Ishikawa (cell line): ENCODE measurements at regions not wholly inside any gene's neighbourhood (a gene's known extent, or its start where the extent isn't known, plus 50 kb on each side); places are given as distances from the start of the nearest gene placed in this dataset.

Source experiments
- CEBPB ChIP-seq: IDR thresholded peaks from 2 replicates; pipeline ENCODE4 v1.6.1; 2012
- CREB1 ChIP-seq: IDR thresholded peaks from 2 replicates; pipeline ENCODE4 v1.6.1; 2012; ENCODE audit warnings: low read depth
- EGR1 ChIP-seq: IDR thresholded peaks from 2 replicates; pipeline ENCODE4 v1.6.1; 2012
- EP300 ChIP-seq: IDR thresholded peaks from 2 replicates; pipeline ENCODE4 v1.6.1; 2012; ENCODE audit warnings: borderline replicate concordance
- FOXM1 ChIP-seq: IDR thresholded peaks from 2 replicates; pipeline ENCODE4 v1.6.1; 2012; ENCODE audit warnings: low read depth, borderline replicate concordance
- MAX ChIP-seq: IDR thresholded peaks from 2 replicates; pipeline ENCODE4 v1.6.1; 2012
- NFIC ChIP-seq: IDR thresholded peaks from 2 replicates; pipeline ENCODE4 v1.6.1; 2012
- RAD21 ChIP-seq: IDR thresholded peaks from 2 replicates; pipeline ENCODE4 v1.6.1; 2012; ENCODE audit warnings: low read depth
- REST ChIP-seq: IDR thresholded peaks from 2 replicates; pipeline ENCODE4 v1.6.1; 2012; ENCODE audit warnings: low read depth, mild to moderate bottlenecking
- TAF1 ChIP-seq: IDR thresholded peaks from 2 replicates; pipeline ENCODE4 v1.6.1; 2012; ENCODE audit warnings: low read depth, mild to moderate bottlenecking
- TCF12 ChIP-seq: IDR thresholded peaks from 2 replicates; pipeline ENCODE4 v1.6.1; 2012; ENCODE audit warnings: low read depth
- TEAD4 ChIP-seq: IDR thresholded peaks from 2 replicates; pipeline ENCODE4 v1.6.1; 2012
- USF1 ChIP-seq: IDR thresholded peaks from 2 replicates; pipeline ENCODE4 v1.6.1; 2012
- YY1 ChIP-seq: IDR thresholded peaks from 2 replicates; pipeline ENCODE4 v1.6.1; 2012; ENCODE audit warnings: low read depth
- ZBTB7A ChIP-seq: IDR thresholded peaks from 2 replicates; pipeline ENCODE4 v1.6.1; 2012; ENCODE audit warnings: low read depth

DNA sequence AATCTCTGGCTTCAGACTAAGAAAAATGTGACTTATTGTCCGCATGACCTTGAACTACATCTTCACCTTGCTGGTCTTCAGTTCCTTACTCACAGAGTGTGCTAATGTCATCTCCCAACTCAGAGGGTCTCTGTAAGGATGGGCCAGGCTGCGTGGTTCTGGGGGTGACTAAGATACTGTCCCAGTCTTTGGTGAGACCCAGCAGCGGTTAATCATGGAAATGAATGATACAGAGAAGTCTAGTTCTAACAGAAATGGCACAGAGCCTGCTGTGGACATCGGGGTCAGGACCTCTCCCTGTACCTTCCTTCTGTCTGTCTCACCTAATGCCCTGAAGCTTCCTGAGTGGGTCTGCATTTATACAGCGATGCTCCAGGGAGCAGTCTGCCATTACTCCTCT, 662.7 kb upstream of the HS6ST1 start:
- TF ChIP-seq NFIC: no peak
- TF ChIP-seq TCF12: no peak
- TF ChIP-seq RAD21: no peak
- no peak for TF ChIP-seq TAF1
- TF ChIP-seq MAX: no peak
- no peak for TF ChIP-seq EP300
- no peak for TF ChIP-seq TEAD4
- TF ChIP-seq FOXM1: no peak
- no peak for TF ChIP-seq CREB1
- no peak for TF ChIP-seq ZBTB7A
- no peak for TF ChIP-seq REST
- no peak for TF ChIP-seq CEBPB
- TF ChIP-seq YY1: no peak
- TF ChIP-seq USF1: no peak
- no peak for TF ChIP-seq EGR1

DNA sequence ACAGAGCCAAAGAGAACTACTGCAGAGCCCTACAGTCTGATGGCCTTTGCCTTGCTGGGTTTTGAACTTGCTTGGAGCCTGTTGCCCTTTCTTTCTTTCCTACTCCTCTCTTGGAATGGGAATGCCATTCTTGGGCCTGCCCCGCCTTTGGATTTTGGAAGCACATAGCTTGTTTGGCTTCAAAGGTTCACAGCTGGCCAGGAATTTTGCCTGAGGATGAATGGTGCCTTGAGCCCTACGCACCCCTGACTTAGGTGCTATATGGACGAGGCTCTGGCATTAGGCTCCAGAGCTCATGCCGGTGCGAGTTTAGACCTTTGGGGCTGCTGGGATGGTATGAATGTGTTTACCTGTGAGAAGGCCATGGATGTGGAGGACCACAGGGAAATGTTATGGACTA, 663.3 kb upstream of the HS6ST1 start:
- TF ChIP-seq RAD21 (no peak), MAX (no peak), CREB1 (no peak), NFIC (no peak), EP300 (no peak), REST (no peak), USF1 (no peak), EGR1 (no peak), CEBPB (no peak), TCF12 (no peak), TAF1 (no peak), TEAD4 (no peak), ZBTB7A (no peak), FOXM1 (no peak), YY1 (no peak)

DNA sequence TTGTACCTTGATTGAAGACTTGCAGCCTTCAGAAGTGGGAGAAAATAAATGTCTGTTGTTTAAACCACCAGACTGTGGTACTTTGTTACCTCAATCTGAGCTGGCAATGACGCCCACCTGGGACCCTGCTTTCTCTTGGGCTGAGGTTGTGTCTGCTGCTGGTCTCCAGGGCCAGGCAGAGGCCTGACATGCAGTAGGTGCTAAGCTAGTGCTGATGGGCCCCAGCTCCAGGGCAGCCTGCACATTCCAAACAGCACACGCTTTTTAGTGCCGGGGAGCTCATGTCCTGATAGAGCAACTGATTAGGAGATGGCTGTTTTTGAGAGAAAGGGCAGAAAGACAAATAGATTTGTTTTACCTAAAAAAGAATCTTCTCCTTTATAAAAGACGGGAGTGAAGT, 664.0 kb upstream of the HS6ST1 start:
- TF ChIP-seq TEAD4 (no peak), YY1 (no peak), EP300 (no peak), TCF12 (no peak), FOXM1 (no peak), EGR1 (no peak), CREB1 (no peak), CEBPB (no peak), TAF1 (no peak), RAD21 (no peak), MAX (no peak), USF1 (no peak), NFIC (no peak), ZBTB7A (no peak), REST (no peak)

DNA sequence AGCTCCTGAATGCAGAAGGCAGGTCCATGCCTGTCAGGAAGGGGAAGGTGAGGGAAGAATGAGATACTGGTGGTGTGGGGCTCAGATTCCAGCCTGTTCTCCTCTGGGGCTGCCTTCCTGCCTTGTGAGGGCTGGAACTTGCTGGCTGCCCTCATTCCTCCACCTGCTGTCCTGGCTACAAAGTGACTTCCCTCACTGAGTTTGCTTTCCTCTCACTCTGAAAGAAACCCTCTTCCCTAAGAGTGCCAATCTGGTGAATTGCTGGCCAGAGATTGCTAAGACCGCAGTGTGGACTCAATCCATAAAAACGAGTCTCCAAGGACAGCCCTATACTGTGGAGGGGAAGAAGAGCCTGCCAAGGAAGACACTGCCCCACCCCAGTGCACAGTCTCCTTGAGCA, 664.4 kb upstream of the HS6ST1 start:
- TF ChIP-seq CEBPB (no peak), YY1 (no peak), MAX (no peak), EGR1 (no peak), RAD21 (no peak), NFIC (no peak), REST (no peak)
